ENCODE measurements at regions not wholly inside any gene's neighbourhood (a gene's known extent, or its start where the extent isn't known, plus 50 kb on each side); places are given as distances from the start of the nearest gene placed in this dataset.

DNA sequence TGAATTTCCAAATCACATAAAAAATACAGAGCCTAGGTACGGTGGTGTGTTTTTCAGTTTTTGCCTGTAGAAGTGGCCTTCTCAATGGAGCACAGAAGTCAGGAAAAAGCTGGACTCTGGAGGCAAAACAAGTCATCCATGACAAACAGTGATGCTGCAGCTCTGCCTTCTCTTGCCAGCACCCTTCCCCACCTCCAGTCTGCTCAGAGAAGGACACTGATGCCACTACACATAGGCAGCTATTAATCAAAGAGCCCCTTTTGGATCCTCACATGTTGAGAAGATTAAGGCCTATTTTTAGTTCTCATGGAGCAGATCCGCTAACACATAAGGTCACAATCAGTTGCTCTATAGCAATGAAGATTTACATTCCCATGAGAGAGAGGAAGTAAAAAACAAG is 181.6 kb upstream of the GALNT5 start (continued):
- TF ChIP-seq, protein P1, sequence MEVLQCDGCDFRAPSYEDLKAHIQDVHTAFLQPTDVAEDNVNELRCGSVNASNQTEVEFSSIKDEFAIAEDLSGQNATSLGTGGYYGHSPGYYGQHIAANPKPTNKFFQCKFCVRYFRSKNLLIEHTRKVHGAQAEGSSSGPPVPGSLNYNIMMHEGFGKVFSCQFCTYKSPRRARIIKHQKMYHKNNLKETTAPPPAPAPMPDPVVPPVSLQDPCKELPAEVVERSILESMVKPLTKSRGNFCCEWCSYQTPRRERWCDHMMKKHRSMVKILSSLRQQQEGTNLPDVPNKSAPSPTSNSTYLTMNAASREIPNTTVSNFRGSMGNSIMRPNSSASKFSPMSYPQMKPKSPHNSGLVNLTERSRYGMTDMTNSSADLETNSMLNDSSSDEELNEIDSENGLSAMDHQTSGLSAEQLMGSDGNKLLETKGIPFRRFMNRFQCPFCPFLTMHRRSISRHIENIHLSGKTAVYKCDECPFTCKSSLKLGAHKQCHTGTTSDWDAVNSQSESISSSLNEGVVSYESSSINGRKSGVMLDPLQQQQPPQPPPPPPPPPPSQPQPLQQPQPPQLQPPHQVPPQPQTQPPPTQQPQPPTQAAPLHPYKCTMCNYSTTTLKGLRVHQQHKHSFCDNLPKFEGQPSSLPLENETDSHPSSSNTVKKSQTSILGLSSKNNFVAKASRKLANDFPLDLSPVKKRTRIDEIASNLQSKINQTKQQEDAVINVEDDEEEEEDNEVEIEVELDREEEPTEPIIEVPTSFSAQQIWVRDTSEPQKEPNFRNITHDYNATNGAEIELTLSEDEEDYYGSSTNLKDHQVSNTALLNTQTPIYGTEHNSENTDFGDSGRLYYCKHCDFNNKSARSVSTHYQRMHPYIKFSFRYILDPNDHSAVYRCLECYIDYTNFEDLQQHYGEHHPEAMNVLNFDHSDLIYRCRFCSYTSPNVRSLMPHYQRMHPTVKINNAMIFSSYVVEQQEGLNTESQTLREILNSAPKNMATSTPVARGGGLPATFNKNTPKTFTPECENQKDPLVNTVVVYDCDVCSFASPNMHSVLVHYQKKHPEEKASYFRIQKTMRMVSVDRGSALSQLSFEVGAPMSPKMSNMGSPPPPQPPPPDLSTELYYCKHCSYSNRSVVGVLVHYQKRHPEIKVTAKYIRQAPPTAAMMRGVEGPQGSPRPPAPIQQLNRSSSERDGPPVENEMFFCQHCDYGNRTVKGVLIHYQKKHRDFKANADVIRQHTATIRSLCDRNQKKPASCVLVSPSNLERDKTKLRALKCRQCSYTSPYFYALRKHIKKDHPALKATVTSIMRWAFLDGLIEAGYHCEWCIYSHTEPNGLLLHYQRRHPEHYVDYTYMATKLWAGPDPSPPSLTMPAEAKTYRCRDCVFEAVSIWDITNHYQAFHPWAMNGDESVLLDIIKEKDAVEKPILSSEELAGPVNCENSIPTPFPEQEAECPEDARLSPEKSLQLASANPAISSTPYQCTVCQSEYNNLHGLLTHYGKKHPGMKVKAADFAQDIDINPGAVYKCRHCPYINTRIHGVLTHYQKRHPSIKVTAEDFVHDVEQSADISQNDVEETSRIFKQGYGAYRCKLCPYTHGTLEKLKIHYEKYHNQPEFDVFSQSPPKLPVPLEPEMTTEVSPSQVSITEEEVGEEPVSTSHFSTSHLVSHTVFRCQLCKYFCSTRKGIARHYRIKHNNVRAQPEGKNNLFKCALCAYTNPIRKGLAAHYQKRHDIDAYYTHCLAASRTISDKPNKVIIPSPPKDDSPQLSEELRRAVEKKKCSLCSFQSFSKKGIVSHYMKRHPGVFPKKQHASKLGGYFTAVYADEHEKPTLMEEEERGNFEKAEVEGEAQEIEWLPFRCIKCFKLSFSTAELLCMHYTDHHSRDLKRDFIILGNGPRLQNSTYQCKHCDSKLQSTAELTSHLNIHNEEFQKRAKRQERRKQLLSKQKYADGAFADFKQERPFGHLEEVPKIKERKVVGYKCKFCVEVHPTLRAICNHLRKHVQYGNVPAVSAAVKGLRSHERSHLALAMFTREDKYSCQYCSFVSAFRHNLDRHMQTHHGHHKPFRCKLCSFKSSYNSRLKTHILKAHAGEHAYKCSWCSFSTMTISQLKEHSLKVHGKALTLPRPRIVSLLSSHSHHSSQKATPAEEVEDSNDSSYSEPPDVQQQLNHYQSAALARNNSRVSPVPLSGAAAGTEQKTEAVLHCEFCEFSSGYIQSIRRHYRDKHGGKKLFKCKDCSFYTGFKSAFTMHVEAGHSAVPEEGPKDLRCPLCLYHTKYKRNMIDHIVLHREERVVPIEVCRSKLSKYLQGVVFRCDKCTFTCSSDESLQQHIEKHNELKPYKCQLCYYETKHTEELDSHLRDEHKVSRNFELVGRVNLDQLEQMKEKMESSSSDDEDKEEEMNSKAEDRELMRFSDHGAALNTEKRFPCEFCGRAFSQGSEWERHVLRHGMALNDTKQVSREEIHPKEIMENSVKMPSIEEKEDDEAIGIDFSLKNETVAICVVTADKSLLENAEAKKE (CRISPR knock-in tag; IDR thresholded peaks at IDR 0.05) = no peak
- no peak for TF ChIP-seq CREB1 (CRISPR knock-in tag; IDR thresholded peaks at IDR 0.05; ENCODE audit: low read depth)
- TF ChIP-seq, protein P2, sequence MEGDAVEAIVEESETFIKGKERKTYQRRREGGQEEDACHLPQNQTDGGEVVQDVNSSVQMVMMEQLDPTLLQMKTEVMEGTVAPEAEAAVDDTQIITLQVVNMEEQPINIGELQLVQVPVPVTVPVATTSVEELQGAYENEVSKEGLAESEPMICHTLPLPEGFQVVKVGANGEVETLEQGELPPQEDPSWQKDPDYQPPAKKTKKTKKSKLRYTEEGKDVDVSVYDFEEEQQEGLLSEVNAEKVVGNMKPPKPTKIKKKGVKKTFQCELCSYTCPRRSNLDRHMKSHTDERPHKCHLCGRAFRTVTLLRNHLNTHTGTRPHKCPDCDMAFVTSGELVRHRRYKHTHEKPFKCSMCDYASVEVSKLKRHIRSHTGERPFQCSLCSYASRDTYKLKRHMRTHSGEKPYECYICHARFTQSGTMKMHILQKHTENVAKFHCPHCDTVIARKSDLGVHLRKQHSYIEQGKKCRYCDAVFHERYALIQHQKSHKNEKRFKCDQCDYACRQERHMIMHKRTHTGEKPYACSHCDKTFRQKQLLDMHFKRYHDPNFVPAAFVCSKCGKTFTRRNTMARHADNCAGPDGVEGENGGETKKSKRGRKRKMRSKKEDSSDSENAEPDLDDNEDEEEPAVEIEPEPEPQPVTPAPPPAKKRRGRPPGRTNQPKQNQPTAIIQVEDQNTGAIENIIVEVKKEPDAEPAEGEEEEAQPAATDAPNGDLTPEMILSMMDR (conservative IDR thresholded peaks at IDR 0.05; ENCODE audit: low read depth in 2 of 2) = no peak

DNA sequence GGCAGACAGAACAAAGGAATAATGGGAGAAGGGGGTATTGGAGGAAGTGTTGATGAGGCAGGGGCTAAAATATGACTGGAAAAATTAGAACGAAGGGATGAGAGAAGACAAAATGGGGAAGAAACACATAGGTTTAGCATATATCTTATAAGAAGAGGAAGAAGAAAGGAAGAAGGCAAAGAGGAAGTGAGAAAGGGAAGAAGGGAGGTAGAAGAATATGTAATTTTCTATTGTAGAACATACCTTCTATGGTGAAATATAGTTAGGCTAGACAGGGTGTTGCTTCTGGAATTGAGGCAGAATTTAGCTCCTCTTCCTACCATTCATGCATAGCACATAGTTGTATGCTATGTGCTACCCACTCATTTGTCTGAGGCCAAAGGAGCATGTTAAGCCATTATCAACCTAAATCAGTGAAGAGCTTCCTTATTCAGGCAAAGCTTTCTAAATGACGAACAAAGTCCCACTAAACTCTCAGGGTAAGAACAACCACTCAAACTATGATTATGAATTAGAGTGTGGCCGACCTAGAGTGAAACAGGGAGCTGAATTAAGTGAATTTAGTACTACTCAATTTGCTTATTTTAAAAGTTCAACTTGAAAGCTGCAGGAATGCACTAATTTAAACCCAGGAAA is 180.9 kb upstream of the GALNT5 start:
- DNase-seq (ENCODE audit: low spot score) (no peak), ATAC-seq (no peak)
- Histone ChIP-seq H4K20me1 (replicated peaks; ENCODE audit: insufficient read depth) (no peaks in the 10 kb centered on the region), H3K9me2 (ENCODE audit: insufficient read depth) (no peaks in the 10 kb centered on the region; the same call in 1 of the 2 replicates), H2AFZ (no peak overlapping the region), H3F3A (replicated peaks; ENCODE audit: low read depth) (no peaks in the 10 kb centered on the region), H3K4me2 (no peak overlapping the region), H3K4me3 (no peak overlapping the region), H3K4me1 (ENCODE audit: insufficient read depth) (no peaks in the 10 kb centered on the region), H3K27ac (ENCODE audit: low read depth) (no peak overlapping the region), H3K79me2 (replicated peaks; ENCODE audit: insufficient read depth) (no peaks in the 10 kb centered on the region), H3K27me3 (ENCODE audit: insufficient read depth) (no peaks in the 10 kb centered on the region), H3K36me3 (ENCODE audit: insufficient read depth) (no peaks in the 10 kb centered on the region)
- H3K4me3 Mint-ChIP-seq = no peak overlapping the region
- no peaks in the 10 kb centered on the region for H3K36me3 Mint-ChIP-seq (ENCODE audit: low read depth)
- H3K9me3 Mint-ChIP-seq = peaks cover 5% of the 10 kb centered on the region; the same call in 1 of the 3 replicates
- H3K27me3 Mint-ChIP-seq (ENCODE audit: insufficient read depth, low read depth, poor library complexity) = peaks cover 3% of the 10 kb centered on the region
- H3K27ac Mint-ChIP-seq = no peak overlapping the region
- no peaks in the 10 kb centered on the region for H3K4me1 Mint-ChIP-seq
- no peak for TF ChIP-seq EZH2phosphoT487 (IDR thresholded peaks at IDR 0.05; ENCODE audit: unreplicated experiment)
- TF ChIP-seq STAT1 (IDR thresholded peaks at IDR 0.05; ENCODE audit: unreplicated experiment) = no peak
- TF ChIP-seq NANOG (IDR thresholded peaks at IDR 0.05; ENCODE audit: borderline replicate concordance) = no peak
- no peak for TF ChIP-seq EZH2 (IDR thresholded peaks at IDR 0.05; ENCODE audit: low read depth, unreplicated experiment)
- TF ChIP-seq, protein P3, sequence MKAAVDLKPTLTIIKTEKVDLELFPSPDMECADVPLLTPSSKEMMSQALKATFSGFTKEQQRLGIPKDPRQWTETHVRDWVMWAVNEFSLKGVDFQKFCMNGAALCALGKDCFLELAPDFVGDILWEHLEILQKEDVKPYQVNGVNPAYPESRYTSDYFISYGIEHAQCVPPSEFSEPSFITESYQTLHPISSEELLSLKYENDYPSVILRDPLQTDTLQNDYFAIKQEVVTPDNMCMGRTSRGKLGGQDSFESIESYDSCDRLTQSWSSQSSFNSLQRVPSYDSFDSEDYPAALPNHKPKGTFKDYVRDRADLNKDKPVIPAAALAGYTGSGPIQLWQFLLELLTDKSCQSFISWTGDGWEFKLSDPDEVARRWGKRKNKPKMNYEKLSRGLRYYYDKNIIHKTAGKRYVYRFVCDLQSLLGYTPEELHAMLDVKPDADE (IDR thresholded peaks at IDR 0.05) = no peak
- no peak for TF ChIP-seq POLR2AphosphoS5 (IDR thresholded peaks at IDR 0.05; ENCODE audit: low read depth)
- TF ChIP-seq, protein P4, sequence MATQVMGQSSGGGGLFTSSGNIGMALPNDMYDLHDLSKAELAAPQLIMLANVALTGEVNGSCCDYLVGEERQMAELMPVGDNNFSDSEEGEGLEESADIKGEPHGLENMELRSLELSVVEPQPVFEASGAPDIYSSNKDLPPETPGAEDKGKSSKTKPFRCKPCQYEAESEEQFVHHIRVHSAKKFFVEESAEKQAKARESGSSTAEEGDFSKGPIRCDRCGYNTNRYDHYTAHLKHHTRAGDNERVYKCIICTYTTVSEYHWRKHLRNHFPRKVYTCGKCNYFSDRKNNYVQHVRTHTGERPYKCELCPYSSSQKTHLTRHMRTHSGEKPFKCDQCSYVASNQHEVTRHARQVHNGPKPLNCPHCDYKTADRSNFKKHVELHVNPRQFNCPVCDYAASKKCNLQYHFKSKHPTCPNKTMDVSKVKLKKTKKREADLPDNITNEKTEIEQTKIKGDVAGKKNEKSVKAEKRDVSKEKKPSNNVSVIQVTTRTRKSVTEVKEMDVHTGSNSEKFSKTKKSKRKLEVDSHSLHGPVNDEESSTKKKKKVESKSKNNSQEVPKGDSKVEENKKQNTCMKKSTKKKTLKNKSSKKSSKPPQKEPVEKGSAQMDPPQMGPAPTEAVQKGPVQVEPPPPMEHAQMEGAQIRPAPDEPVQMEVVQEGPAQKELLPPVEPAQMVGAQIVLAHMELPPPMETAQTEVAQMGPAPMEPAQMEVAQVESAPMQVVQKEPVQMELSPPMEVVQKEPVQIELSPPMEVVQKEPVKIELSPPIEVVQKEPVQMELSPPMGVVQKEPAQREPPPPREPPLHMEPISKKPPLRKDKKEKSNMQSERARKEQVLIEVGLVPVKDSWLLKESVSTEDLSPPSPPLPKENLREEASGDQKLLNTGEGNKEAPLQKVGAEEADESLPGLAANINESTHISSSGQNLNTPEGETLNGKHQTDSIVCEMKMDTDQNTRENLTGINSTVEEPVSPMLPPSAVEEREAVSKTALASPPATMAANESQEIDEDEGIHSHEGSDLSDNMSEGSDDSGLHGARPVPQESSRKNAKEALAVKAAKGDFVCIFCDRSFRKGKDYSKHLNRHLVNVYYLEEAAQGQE (IDR thresholded peaks at IDR 0.05; ENCODE audit: unreplicated experiment) = no peak
- no peak for TF ChIP-seq ZNF331 (CRISPR knock-in tag; IDR thresholded peaks at IDR 0.05; ENCODE audit: low read depth)
